AG04449 (cell line): ENCODE measurements at regions not wholly inside any gene's neighbourhood (a gene's known extent, or its start where the extent isn't known, plus 50 kb on each side); places are given as distances from the start of the nearest gene placed in this dataset.
"Not testable (repeated sequence)": the region's sequence is repeated elsewhere in the genome, so short reads cannot be mapped to it uniquely, and the experiment has no call there.

Experiments
- CTCF ChIA-PET: fragments of 350-600 bp; formaldehyde crosslinking; extraction: SDS; loops from one replicate; lab custom pipeline; 2021; ENCODE audit warnings: antibody characterized with exemption; lab: Yijun Ruan, JAX
- POLR2A ChIA-PET: fragments of 400-600, 350-600 bp; formaldehyde crosslinking; extraction: SDS; loops from one replicate; lab custom pipeline; 2020; ENCODE audit warnings: antibody characterized with exemption, inconsistent platforms; lab: Yijun Ruan, JAX
- DNase-seq: peaks from one replicate; pipeline ENCODE4 v3.0.0-alpha.2; 2010; ENCODE audit warnings: low read depth, low spot score
- H3K4me3 ChIP-seq: 2 replicates; pipeline ENCODE4 v1.5.1; 2011; ENCODE audit warnings: low read depth, mild to moderate bottlenecking, control low read depth, low read length
- TF ChIP-seq, protein P1 (sequence below): IDR thresholded peaks from one replicate; pipeline ENCODE4 v1.5.1; 2011; ENCODE audit warnings: mild to moderate bottlenecking, moderate library complexity, low read length, control low read depth, inconsistent platforms; ENCODE audit not compliant: insufficient read depth; ENCODE audit errors: missing control alignments

DNA sequence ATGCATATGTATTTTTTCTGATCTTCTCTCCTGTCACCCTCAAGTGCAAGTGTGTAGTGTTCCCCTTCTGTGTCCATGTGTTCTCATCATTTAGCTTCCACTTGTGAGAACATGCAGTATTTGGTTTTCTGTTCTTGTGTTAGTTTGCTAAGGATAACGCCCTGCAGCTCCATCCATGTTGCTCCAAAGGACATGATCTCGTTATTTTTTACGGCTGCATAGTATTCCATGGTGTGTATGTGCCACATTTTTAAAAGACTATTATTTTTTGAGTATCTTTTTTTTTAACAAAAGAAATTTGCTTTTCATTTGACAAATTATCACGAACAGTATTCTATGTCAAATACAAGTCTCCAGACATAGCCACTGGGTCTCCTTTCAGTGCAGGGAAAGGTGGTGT, 110.1 kb upstream of the ZNF746 start:
- DNase-seq = no peak
- TF ChIP-seq, protein P1, sequence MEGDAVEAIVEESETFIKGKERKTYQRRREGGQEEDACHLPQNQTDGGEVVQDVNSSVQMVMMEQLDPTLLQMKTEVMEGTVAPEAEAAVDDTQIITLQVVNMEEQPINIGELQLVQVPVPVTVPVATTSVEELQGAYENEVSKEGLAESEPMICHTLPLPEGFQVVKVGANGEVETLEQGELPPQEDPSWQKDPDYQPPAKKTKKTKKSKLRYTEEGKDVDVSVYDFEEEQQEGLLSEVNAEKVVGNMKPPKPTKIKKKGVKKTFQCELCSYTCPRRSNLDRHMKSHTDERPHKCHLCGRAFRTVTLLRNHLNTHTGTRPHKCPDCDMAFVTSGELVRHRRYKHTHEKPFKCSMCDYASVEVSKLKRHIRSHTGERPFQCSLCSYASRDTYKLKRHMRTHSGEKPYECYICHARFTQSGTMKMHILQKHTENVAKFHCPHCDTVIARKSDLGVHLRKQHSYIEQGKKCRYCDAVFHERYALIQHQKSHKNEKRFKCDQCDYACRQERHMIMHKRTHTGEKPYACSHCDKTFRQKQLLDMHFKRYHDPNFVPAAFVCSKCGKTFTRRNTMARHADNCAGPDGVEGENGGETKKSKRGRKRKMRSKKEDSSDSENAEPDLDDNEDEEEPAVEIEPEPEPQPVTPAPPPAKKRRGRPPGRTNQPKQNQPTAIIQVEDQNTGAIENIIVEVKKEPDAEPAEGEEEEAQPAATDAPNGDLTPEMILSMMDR = no peak
- ChIA-PET POLR2A (no interaction called here), CTCF (no interaction called here)
- H3K4me3 ChIP-seq = no peak overlapping the region

GRCh38 chr7:149606826-149607225, 109.2 kb upstream of the ZNF746 start:
- H3K4me3 ChIP-seq = no peak overlapping the region
- TF ChIP-seq, protein P1 = no peak
- DNase-seq = no peak
- CTCF ChIA-PET = no interaction called here
- POLR2A ChIA-PET = no interaction called here

- H3K4me3 ChIP-seq = no peak overlapping the region
- POLR2A ChIA-PET = no interaction called here
- CTCF ChIA-PET = interaction anchor here (1.4 to 3.7 kb wide), 2 partner anchors 17 to 19 kb away, joined by 4 to 14 read pairs; no protein-coding TSS in a partner anchor
- DNase-seq = no peak
- TF ChIP-seq, protein P1 = no peak
These were observed 108.1 kb upstream of the ZNF746 start for GRCh38 chr7:149605696-149606095.

DNA sequence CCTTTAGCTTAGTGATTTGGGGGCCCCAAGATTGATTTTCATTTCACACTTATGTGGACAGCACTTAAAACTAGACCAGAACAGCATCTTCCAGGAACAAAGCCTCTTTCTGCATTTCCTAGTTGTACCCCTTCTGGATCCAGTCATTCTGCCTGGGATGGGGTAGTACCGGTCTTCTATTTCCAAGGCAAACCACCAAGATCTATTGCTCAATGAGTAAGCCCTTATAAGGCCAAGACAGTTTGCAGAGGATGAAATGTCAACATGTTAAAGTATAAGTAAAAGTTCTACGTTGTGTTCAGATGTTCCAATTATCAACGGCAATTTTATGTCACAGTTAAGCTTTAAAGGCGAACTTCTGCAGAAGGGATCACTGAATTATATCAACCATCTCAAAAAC, 106.9 kb upstream of the ZNF746 start:
- TF ChIP-seq, protein P1 = no peak
- no peak overlapping the region for H3K4me3 ChIP-seq
- ChIA-PET CTCF (interaction anchor here (1.4 to 3.7 kb wide), 3 partner anchors 18 to 137 kb away, joined by 3 to 14 read pairs (median 4); no protein-coding TSS in a partner anchor), POLR2A (no interaction called here)
- no peak for DNase-seq

DNA sequence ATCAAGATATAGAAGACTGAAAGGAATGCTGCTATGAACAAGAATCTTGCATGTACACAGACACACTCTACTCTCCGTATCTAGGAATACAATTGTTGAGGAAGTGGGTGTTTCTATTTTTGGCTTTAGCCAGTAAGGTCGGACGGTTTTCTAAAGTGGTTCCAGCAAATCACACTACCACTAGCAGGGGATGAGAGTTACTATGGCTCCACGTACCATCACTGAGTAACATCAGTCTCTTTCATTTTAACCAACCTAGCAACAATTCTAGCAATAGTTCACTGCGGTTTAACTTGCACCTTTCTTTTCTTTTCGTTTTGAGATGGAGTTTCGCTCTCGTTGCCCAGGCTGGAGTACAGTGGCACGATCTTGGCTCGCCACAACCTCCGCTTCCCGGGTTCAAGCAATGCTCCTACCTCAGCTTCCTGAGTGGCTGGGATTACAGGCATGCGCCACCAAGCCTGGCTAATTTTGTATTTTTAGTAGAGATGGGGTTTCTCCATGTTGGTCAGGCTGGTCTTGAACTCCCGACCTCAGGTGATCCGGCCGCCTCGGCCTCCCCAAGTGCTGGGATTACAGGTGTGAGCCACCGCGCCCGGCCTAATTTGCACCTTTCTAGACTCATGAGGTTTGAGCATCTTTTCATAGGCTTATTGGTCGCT, 103.2 kb upstream of the ZNF746 start:
- CTCF ChIA-PET = not testable (repeated sequence)

GRCh38 chr7:149599636-149600206, 102.1 kb upstream of the ZNF746 start:
- ChIA-PET POLR2A (no interaction called here), CTCF (interaction anchor here (0.8 to 1.6 kb wide), 8 partner anchors 10 to 289 kb away, joined by 3 to 8 read pairs (median 4); no protein-coding TSS in a partner anchor)
- DNase-seq = no peak
- no peak overlapping the region for H3K4me3 ChIP-seq
- TF ChIP-seq, protein P1 = no peak

More for the DNA sequence above, 103.2 kb upstream of the ZNF746 start:
- DNase-seq, POLR2A ChIA-PET, H3K4me3 ChIP-seq: not testable (repeated sequence)
